ENCODE measurements at regions not wholly inside any gene's neighbourhood (a gene's known extent, or its start where the extent isn't known, plus 50 kb on each side); places are given as distances from the start of the nearest gene placed in this dataset.
"Not testable (repeated sequence)": the region's sequence is repeated elsewhere in the genome, so short reads cannot be mapped to it uniquely, and the experiment has no call there.

DNA sequence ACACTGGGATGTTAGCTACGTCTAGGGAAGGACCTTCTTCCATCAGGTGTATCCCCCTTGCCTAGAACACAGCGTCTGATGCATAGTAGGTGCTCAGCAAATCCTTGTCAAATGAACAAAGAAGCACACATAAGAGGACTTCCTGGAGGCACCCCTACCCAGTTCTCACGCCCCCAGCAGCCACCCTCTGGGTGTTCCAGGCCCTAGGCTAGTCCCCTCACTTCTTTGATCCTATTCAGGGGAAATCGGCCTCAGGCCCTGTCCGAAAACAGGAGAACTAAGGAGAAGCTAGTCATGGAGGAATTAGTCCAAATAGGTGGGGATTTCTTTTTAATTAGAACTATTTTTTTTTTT lies 84.7 kb upstream of the SIRPA start:
- no peak for DNase-seq

DNA sequence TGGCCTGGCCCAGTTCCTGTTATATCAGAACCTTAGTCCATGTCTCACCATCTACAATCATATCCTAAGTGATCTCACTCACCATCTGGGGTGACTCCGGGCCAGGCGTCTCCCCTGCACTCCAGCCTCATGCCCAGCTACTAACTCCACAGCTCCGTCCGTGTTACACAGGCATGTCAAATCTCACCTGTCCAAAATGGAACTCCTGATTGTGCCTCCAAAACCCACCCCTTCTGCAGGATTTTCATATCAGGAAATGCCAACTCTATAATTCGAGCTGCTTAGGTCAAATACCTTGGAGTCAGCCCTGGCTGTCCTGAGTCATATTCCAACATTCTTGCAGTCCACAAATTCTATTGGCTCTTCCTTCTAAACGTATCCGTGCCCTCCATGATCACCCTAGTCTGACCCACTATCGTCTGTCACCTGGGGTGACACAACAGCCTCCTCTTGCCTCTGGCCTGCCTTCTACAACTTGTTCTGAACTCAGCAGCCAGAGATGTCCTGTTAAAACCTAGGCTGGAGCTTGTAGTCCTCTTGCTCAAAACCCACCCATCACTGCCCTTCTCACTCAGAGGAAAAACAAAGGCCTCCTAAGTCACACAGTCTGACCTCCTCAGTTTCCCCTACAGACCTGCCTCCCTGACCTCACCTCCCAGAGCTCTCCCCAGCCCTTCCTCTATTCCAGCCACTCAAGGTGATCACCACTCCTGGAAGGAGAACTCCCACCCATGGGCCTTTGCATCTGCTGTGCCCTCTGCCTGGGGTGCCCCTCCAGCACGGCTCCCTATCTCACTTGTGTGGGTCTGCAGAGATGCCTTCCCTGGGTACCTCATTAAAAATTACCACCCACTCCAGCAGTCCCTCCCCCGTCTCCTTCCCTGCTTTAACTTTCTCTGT lies 85.3 kb upstream of the SIRPA start:
- no peak for DNase-seq

DNA sequence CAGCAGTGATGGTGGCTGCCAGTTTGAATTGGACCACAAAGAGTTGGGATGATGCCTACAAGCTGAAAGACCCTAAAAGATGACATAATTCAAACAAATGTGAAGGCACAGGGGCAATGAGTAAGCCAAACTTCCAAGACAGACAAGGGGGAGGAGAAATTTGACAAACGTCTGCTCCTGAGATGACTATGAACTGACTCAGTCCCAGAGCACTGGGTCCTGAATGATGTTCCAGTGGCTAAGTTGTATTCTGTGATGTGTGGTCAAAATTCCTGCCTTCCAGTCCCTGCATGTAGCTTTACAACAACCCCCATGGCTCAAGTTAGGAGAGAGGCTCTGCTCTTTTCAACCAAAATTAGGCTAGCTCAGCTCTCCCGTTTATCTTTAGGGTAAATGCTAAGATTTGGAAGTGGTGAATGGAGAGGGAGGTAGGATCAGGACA lies 86.1 kb upstream of the SIRPA start:
- peak; percentile 29 for DNase-seq

- no peak for DNase-seq
These were observed 87.1 kb upstream of the SIRPA start for GRCh38 chr20:1808101-1808500.

DNA sequence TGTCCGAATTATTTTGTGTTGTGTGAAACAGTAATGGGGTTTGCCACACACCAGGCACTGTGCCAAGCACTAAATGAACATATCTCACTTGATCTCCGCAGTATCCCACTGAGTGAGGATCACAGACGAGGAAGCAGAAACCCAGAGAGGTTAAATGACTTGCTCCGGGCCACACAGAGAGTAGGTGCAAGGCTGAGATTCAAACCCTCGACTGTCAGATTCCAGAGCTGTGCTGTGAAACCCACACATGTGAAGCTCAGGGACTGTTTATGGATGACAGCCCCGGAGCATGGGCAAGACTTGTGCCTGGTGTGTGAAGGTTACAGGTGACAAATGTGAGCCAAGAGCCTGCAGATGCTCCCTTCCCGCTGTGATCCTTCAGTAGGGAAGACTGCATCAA lies 87.8 kb upstream of the SIRPA start:
- DNase-seq = no peak

- no peak for DNase-seq
These were observed 88.8 kb upstream of the SIRPA start for GRCh38 chr20:1806456-1806855.

- DNase-seq = no peak
These were observed 89.4 kb upstream of the SIRPA start for GRCh38 chr20:1805816-1806215.

- no peak for DNase-seq
These were observed 90.0 kb upstream of the SIRPA start for GRCh38 chr20:1805161-1805581.

DNA sequence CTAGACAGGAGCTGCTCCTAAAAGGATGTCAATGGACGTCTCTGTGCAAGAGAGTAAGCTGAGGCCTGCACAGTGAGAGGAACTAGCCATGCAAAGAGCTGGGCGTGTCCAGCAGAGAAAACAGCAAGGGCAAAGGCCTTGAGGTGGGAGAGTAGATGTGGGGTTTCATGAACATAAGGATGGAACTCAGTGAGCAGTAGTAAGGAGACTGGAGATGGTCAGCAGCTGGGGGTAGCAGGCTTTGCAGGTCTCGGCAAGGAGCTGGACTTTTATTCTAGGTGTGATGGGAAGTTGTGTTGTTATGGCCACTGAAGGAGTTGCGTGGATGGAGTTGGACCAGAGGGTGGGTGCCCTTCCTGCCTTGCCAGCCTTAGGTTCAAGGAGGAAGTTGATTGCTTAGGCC lies 90.7 kb upstream of the SIRPA start:
- no peak for DNase-seq

DNA sequence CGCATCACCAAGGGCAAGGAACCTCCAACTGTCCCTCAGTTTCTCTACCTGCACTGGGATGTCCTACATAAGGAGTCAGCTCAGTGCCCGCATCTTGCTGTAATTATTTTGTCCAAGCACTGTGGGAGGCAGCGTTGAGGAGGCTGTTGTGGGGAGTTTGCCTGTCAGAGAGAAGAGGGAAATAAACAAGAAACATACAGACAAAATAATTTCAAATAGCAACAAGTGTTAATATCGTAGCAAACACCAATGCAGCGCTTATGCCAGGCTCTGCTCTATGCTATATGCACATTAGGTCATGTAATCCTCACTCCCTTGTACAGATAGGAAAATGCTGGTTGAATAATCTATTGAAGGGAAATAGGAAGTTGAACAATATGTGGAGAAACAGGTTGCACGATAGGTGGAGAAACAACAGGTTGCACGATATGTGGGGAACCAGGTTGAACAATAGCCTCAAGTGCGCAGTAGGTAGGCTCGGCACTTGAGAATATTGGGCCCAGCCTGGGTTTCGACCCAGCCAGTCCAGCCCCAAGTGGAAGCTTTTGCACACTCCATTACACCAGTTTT lies 91.2 kb upstream of the SIRPA start:
- no peak for DNase-seq

GRCh38 chr20:1803061-1803931 lies 91.9 kb upstream of the SIRPA start:
- no peak for DNase-seq

GRCh38 chr20:1802385-1803060 lies 92.7 kb upstream of the SIRPA start:
- peak; percentile 14 for DNase-seq

- DNase-seq = no peak
These were observed 93.3 kb upstream of the SIRPA start for GRCh38 chr20:1801929-1802306.

DNA sequence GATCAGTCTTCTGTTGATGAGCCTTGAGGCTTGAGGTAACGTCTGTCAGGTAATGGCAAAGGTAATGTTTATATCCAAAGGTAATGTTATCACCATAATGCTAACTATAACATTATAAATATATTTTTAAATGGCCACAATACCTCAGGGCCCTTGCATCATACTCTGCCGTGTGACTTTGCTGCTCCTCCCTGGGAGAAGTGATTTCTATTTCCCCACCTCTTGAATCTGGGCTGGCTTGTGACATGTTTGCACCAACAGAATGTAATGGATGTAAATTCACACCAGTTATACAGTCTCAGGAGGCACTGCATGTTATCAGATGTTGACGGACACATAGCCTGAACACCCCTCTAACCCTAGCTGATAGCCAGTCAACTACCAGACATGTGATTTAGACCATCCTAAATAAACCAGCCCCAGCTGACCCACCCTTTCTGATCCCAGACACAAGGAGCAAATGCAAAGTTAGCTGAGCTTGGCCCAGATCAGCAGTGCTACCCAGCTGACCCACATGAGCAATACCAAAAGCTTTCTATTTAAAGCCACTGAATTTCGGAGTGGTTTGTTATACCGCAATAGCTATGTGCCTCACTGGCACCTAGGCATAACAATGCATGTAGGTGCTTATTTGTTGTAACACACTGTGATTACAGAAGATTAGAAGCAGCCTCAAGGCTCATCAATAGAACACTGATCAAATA lies 93.8 kb upstream of the SIRPA start:
- no peak for DNase-seq

DNA sequence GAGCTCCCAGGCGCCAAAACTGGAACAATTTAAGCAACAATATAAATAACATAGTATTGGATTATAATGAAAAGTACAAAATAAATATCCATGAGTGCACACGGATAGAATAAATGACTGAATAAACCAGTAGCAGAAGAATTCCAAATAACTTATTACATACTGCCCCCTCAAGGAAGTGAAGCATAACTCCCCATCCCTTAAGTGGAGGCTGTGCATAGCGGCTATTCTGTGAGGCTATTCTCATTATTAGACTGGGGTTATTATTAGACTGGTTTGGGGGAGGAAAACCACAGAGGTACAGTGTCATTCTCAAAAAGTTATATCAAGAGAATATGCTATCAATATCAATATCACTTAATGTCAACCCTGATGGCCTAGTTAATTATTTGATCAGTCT lies 94.4 kb upstream of the SIRPA start:
- DNase-seq = no peak

DNA sequence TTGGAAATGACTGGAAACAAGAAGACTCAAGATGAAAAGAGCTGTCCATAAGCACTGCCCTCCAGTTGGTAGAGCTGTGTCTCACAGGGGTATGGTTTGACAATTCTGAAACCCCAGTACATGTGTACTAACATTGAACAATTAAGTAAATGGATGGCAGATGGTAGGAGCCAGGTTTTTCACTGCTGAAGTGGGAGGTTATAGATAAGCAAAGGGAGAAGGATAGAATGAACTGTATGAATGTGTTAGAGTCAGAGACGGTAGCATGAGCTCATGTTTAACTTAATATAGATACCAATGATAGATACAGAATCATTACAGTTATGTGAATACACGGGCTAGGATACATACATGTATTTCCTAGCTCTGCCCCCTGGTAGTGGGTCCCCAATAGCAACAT lies 95.0 kb upstream of the SIRPA start:
- DNase-seq = no peak

DNA sequence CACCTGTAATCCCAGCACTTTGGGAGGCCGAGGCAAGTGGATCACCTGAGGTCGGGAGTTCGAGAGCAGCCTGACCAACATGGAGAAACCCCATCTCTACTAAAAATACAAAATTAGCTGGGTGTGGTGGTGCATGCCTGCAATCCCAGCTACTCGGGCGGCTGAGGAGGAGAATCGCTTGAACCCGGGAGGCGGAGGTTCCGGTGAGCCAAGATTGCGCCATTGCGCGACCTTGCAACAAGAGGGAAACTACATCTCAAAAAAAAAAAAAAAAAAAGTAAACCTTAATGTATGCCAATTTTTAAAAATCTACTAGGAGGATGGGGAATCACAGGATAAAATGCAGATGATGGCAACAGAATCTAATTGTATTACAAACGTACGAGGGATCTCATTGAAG lies 95.5 kb upstream of the SIRPA start:
- DNase-seq = not testable (repeated sequence)

- no peak for DNase-seq
These were observed 96.2 kb upstream of the SIRPA start for GRCh38 chr20:1798982-1799381.

DNA sequence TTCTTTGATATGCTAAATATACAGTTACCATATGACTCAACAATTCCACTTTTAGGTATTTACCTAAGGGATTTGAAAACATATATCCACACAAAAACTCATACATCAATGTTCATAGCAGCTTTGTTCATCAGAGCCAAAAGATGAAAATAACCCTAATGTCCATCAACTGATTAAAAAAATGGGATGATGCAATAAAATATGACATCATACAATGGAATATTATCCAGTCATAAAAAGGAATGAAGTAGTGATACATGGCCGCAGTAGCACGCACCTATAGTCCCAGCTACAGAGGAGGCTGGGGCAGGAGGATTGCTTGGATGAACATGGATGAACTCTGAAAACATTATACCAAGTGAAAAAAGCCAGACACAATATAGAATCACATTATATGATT lies 101.4 kb upstream of the SIRPA start:
- no peak for DNase-seq

DNA sequence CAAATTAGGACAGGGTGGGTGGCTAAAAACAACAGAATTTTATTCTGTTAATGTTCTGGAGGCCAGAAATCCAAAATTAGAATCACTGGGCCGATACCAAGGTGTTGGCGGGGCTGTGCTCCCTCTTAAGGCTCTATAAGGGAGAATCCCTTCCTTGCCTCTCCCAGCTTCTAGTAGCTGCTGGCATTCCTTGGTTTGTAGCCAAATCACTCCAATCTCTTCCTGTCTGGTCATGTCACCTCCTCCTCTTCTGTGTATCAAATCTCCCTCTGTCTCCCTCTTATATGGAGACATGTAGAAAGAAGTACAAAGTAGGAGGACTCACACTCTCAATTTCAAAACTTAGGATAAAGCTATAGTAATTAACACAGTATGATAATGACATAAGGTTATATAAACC lies 102.9 kb upstream of the SIRPA start:
- no peak for DNase-seq

- no peak for DNase-seq
These were observed 104.8 kb upstream of the SIRPA start for GRCh38 chr20:1790386-1790785.

DNA sequence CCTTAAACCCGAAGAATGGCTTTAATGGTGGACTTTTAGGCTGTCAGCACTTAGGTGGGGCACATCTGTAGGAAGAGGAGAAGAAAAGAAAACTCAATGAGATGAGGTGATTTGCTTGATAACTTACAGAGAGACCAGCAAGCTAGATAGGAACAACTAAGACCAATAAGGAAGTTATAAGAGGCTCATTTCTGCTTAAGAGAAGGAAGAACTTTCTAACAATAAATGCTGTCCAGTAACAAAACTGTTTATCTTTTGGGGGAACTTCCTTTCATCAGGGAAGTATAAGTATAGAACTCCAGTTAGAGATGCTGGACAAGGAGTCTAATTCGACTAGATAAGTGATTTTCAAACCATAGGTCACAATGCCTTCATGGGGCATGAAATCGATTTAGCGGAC lies 107.2 kb upstream of the SIRPA start:
- no peak for DNase-seq

DNA sequence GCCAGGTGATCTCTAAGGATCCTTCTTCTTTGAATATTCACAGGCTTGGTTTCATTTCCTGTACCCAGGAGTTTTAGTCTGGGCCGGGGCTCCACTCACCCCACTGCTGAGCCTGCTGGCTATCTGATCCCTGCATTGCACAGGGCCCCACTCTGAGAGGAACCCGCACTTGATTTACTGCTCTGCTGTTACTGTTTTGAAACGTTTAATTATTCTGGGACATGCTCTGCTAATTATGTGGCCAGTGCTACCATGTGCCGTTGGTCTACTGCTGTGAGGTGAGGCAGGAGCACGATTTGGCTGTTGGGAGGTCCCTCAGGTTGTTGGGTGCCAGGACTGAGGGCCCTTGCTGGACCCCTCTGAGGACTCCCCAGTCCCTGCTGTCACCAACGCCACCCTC lies 108.7 kb upstream of the SIRPA start:
- no peak for DNase-seq
